Stimulated activated CD8-positive, alpha-beta memory T cell treated with anti-CD3 and anti-CD28 coated beads, Interleukin-4, amount 100 ng/mL, for 4 hours (primary cell): ENCODE measurements at regions not wholly inside any gene's neighbourhood (a gene's known extent, or its start where the extent isn't known, plus 50 kb on each side); places are given as distances from the start of the nearest gene placed in this dataset.

Source experiments
- DNase-seq, 2 donors: peaks; one replicate each; pipeline ENCODE4 v3.0.0-alpha.2; 2020; ENCODE audit warnings: low read depth in 2 of 2, low spot score in 1 of 2

- DNase-seq = no peak
Measured at GRCh38 chr15:91716536-91716935, 137.0 kb upstream of the SLCO3A1 start.

- DNase-seq = no peak
Measured at GRCh38 chr15:91717811-91718210, 135.7 kb upstream of the SLCO3A1 start.

DNA sequence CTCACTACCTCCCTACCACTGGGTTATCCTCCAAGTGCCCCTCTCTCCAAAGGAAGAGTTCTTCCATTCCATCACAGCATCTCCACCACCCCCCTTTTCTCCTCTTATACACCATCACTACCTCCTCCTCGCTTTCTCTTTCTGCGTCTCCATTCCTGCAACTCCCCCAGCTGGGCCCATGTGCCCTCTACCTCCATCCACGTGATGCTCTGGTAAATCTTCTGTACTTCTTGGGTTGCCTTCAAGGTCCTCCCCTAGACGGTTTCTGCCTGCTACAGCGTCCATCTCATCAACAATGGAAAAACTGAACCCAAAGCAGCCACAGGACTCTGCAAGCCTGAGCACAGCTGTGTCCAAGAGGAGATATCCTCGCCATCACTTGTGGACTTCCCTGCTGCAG is 129.5 kb upstream of the SLCO3A1 start:
- no peak for DNase-seq

DNA sequence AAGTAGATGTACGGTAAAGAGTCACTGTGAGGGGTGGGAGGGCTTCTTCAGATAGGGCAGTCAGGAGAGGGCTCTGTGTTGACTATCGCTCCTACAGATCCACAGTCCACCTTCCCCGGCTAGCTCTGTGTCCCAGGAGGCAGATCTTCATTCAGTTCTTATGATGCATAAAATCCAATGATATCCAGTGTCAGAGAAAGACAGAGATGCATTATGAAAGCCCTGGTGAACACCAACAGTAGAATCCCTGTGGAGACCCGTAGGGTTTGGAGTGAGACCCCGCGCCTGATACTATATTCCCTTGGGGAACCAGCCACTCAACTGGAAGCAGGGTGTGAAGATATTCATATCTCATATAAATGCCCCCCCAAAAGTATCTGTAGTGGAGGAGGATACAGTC is 119.8 kb upstream of the SLCO3A1 start:
- DNase-seq = no peak

DNA sequence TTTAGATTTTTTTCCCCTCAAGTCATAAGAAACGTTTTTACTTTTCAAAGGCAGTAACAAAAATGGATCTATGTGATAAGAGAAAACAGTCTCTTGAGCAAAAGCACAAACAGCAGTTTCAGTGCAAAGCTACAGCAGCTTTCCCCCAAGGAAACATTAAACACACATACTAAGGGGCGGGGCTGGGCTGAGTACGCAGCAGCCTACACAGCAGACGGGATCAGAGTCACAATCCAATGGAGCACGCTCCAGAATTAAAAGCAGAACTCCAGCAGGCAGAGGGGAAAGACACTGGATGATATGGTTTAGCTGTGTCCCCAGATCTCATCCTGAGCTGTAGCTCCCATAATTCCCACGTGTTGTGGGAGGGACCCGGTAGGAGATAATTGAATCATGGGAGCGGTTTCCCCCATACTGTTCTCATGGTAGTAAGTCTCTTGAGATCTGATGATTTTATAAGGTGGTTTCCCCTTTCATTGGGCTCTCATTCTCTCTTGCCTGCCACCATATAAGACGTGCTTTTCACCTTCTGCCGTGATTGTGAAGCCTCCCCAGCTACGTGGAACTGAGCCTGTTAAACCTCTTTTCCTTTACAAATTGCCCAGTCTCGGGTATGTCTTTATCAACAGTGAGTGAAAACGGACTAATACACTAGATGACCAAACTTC is 116.2 kb upstream of the SLCO3A1 start:
- no peak for DNase-seq

DNA sequence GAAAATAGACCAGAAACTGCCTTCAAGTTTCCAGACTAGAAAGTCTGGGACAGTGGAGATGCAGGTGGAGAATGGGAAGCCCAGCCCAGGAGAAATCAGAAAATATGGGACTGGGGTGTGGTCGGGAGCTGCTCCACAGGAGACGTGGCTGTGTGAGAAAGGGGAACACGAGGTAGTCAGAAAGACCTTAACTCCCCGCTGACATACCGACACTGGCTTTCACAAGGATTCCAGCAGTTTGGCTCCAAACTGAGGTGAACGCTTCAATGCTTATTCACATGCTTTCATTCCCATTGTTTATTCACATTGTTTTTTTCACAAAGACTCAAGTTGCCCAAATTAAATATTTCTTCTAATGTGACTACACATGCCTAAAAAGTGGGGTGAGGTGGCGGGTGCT is 111.5 kb upstream of the SLCO3A1 start:
- no peak for DNase-seq

DNA sequence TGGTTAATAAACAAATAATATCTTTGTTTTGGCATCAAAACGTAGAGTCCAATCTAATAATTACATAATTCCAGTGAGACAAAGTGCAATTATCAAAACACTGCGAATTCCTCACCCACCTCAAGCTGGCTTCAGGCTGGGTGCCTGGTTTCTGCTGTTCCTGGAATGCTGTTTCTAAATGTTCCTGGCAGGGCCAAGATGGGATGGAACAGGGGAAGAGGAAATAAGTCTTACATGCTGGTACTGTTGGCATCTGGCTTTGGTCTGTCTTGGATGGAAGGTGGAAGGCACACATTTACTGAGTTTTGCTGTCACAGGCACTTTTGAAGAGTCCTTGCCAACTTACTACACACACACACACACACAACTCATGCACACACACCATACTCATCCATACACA is 101.9 kb upstream of the SLCO3A1 start:
- no peak for DNase-seq

DNA sequence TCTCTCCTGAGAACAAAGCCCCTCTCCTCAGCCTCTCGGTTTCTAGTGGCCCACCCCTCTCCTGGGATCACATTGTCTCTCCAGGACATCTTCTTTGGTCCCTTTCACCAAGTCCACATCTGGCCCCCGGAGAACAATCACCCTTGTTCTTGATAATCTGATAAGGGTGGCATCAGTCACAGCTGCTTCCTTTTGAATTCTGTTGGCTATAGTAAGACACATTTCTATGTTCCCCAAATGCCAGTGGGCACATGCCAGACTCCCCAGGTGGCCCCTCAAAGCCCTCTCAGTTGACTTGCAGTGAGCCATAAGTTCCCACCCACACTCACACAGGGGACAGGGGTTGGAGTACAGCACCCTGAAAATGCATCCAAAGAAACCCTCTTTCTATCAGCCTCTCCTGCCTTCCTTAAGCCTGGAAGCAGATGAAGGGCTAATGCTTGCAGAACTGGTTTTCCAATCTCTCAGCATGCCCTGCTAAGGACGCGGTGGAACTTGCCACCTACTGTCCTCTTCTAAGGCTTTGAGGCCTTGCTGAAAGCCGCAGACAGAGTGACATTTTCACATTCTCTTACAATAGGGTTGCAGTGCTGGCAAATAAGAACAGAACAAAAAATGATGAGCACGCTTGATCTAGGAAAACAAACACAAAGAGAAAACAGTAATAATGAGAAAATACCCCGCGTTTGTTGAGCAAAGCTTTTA is 101.3 kb upstream of the SLCO3A1 start:
- no peak for DNase-seq

DNA sequence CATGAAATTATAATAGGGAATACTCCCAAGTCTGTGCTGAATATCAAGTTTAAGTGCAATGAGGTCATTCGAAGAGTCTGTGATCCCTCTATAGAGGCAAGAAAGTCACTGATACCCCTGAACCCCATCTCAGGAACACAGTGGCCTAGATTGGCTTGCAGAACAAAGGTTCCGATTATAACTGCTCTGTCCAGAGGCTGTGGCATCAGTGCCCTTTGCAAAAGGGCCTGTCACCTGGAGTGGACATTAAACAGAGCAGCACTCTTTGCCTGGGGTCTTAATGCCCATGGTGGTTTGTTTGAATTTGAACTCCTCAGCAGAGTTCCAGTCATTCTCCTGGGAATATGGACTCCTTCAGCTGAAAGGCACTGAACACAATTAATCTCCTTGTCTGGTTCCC is 93.9 kb upstream of the SLCO3A1 start:
- DNase-seq = no peak

GRCh38 chr15:91765660-91766059 is 87.8 kb upstream of the SLCO3A1 start:
- DNase-seq = no peak

DNA sequence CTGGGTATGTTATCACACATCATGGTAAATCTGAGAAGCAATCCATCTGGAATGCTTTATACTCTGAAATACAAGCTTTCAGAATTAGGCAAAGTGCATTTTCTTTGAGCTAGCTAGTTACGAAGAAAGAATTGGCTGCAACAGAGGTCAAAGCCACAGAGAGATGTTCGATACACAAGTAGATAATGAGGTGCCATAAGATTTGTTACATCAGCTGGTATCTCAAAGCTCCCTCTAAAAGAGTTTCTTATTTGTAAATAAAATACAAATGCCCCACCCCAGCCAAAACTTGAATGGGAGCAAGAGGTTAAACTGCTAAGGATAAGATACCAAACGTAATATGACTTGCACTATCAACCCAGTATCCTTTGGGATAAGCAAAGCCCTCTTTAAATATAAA is 84.0 kb upstream of the SLCO3A1 start:
- DNase-seq = no peak

DNA sequence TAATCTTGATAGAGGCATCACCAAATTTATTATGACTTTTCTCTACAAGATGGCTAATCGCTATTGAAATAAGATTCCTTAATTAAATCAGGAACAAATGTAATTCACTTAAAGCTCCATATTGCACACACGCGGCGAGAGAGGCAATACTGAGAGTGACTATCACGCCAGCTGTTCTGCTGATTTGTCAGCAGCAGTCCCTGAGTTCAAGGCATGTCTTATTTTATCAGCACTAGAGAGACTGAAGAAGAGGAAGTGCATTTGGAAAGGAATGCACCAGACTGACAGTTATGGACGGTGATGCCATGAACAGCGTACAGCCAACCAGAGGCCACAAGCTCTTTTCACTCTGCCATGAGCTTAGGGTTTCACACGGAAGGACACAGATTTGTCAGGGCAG is 83.6 kb upstream of the SLCO3A1 start:
- no peak for DNase-seq

- no peak for DNase-seq
Measured at GRCh38 chr15:91776104-91776503, 77.4 kb upstream of the SLCO3A1 start.

DNA sequence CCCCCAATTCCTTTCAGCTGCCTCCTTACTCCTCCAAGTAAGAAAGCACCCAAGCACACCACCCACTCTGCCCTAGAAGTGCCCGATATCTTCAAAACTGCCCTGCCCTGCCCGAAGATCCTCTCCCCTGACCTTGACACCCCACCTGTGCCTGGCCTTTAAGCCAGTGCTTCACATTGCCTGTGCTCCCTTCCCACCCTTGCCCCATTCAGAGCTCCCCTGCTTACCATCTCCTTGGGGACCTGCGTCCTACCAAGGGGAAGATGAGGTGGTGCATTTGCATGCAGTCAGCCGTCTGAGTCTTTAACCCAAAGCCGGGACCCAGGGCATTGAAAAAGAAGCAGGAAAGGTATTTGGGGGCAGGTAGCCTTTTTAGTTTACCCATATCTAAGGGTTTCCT is 73.5 kb upstream of the SLCO3A1 start:
- DNase-seq = no peak

DNA sequence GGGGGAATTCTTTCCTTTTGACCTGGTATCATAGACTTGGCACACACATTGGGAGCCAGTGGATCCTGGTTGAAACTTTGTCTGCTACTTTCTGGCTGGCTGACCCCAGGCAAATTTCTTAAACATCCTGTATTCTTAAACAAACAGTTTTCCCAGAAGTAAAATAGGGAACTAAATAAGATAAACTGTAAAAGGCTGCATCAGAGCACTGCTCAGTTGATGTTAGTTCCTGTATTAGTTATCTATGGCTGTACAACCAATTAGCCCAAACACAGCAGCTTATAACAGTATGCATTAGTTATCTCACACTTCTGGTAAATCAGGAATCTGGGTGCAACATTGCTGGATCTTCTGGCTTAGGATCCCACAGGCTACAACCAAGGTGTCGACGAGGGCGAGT is 73.1 kb upstream of the SLCO3A1 start:
- DNase-seq = no peak

GRCh38 chr15:91782221-91782620 is 71.3 kb upstream of the SLCO3A1 start:
- no peak for DNase-seq

GRCh38 chr15:91783008-91783407 is 70.5 kb upstream of the SLCO3A1 start:
- no peak for DNase-seq

GRCh38 chr15:91783451-91783850 is 70.1 kb upstream of the SLCO3A1 start:
- no peak for DNase-seq

- DNase-seq = no peak
Measured at GRCh38 chr15:91784973-91785709, 68.4 kb upstream of the SLCO3A1 start.

GRCh38 chr15:91787198-91787597 is 66.3 kb upstream of the SLCO3A1 start:
- no peak for DNase-seq

GRCh38 chr15:91789136-91789535 is 64.4 kb upstream of the SLCO3A1 start:
- no peak for DNase-seq

GRCh38 chr15:91790836-91791235 is 62.7 kb upstream of the SLCO3A1 start:
- no peak for DNase-seq
